ELR (cell line): ENCODE measurements at regions not wholly inside any gene's neighbourhood (a gene's known extent, or its start where the extent isn't known, plus 50 kb on each side); places are given as distances from the start of the nearest gene placed in this dataset.

Source experiments
- DNase-seq: peaks from one replicate; pipeline ENCODE4 v3.0.0-alpha.2; 2015; ENCODE audit warnings: low read depth

DNA sequence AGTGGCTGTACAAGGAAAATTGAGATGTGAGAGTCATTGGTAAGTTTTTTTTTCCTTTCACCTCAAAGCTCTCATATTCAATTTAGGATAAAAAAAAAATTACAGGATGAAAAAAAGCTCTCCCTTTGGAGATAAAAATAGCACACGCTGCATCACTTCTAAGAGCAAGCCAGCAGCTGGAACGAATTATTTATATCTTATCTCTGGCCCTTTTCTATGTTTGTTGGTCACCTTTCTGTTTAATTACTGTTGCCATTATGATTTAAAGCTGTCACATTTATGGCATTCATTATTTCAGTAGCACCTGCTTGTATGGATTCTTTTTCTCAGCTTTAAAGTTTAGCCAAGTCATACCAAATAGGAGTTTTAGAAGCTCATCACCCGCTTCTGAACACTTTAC is 171.6 kb upstream of the PDZRN3 start:
- no peak for DNase-seq

DNA sequence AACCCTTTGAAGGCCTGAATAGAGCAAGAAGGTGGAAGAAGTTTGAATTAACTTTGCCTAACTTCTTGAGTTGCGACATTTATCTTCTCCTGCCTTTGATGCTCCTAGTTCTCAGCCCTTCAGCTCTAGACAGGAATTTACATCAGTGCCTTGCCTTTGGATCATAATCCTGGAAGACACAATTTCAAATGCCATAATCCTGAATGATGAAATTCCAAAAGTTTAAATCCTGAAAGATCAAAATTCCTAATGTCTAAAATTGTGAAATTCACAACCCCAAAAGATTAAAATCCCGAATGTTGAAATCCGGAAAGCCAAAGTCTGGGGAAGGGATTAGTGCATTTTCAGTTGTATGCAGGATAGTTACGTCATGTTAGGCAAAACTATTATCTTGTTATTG is 166.6 kb upstream of the PDZRN3 start:
- DNase-seq, result no peak

- no peak for DNase-seq
Measured at GRCh38 chr3:73789825-73790444, 165.2 kb upstream of the PDZRN3 start.

DNA sequence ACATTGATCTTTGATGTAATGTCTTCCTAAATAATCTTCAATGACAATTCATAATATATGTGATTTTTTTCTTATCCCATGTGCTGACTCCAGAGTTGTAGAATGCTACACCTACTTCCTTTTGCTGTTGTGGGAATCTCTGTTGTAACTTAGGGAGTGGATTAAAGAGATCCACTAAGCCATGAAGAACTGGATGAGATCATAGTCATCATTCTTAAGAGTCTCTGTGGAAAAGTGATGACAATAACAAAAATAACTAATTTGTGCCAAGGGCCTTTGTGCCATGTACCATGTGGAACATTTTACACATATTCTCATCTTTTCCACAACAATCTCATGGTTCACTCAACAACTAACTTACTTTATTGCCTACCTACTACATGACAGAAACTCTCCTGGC is 162.9 kb upstream of the PDZRN3 start:
- DNase-seq, result peak; percentile 18

DNA sequence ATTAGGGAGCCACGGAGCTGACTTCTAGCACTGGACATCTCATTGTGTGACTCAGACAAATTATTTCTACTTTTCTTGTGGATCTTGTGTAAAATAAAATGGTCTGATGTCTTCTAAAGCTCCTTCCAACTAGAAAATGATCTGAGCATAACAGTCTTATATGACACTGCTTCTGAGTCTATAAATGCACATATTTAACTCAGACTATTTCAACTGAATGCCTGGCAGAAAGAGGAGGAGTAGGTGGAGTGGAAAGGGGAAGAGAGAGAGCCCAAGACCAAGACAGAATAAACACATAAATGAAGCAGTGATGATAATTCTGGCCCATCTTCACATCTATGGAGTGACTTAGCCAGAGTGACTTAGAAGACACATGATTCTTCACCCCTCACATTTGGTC is 162.3 kb upstream of the PDZRN3 start:
- DNase-seq, result no peak

- DNase-seq, result peak; percentile 82
Measured at GRCh38 chr3:73786321-73786807, 161.6 kb upstream of the PDZRN3 start.

DNA sequence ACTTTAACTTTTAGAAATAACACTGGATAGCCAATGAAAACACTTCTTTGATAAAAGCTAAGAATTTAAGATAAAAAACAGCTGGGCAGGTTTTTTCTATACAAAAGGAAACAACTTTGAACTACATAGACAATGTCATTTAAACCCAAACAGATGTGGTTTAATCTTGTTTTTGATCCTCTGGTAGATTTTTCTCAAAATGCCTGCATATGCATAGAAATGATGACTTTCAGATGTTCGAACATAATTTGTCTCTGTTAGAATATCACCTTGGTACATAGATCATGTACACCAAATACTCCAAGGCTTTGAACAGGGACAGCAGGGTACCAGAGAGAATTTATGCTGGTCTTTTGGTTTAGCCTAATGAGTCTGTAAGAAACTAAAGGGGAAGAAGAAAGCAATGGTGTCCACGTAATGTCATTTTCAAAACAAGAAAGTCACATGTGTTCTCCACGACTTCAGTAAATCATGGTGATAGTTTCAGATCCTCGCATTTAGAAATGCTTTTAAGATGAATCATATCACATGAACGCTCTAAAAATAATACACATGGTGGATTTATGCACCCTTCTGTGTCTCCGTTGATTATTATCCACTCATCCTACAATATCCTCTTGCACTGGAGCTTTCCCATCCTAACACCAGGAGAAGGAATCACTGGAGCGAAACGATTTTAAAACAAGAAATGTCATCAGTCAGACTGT is 160.1 kb upstream of the PDZRN3 start:
- DNase-seq, result peak; percentile 54

DNA sequence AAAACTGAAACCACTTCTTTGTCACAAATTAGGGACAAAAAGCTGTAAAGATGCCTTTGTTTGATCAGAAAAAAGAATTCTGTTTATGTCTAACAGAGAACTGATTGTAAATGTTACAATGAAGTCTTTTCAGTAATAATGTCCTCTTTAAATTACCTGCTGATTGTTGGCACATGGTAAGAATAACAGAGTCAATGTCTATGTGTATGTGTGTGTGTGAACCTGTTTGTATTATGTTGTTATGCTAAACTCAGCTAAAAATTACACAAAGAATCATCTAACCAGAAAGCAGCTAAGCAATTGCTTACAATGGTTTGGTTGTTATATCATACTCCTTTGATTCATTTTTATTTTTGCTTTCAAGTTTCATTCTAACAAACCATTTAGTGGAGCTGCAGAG is 159.1 kb upstream of the PDZRN3 start:
- DNase-seq, result no peak

DNA sequence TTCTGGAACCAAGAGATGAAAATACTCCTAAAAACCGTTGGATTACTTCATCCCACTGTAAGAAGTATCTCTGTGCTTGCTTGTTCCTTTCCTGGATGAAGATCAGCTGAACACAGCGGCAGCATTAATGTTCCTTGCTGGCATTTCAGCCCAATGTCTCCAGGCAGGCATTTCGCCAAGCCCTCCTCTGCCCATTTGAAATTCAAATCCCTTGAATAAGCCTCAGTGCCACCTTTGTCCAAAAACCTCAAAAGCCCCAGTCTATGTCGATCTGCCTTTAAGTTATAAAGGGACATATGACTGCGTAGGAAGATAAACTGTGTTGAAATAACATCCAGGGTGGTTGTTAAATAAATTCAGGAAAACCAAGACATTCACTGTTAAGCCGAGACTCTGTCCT is 156.8 kb upstream of the PDZRN3 start:
- DNase-seq, result no peak

DNA sequence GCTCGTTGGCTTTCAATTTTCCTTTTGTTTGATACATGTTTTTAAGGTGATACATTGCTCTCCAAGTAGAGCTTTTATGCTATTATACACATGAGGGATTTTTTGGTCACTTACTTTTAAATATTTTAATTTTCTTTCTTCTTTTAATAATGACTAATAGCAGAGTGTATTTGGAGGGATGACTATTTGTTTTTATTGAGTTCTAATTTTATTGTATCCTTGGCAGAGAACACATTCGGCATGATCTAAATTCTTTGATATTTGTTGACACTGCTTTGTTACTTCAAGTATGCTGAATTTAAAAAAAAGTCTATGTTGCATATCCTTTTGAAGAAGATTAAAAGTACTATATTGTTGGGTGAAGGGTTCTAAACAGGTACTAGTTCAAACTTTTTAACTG is 149.9 kb upstream of the PDZRN3 start:
- DNase-seq, result no peak

GRCh38 chr3:73773233-73773632 is 148.5 kb upstream of the PDZRN3 start:
- no peak for DNase-seq

DNA sequence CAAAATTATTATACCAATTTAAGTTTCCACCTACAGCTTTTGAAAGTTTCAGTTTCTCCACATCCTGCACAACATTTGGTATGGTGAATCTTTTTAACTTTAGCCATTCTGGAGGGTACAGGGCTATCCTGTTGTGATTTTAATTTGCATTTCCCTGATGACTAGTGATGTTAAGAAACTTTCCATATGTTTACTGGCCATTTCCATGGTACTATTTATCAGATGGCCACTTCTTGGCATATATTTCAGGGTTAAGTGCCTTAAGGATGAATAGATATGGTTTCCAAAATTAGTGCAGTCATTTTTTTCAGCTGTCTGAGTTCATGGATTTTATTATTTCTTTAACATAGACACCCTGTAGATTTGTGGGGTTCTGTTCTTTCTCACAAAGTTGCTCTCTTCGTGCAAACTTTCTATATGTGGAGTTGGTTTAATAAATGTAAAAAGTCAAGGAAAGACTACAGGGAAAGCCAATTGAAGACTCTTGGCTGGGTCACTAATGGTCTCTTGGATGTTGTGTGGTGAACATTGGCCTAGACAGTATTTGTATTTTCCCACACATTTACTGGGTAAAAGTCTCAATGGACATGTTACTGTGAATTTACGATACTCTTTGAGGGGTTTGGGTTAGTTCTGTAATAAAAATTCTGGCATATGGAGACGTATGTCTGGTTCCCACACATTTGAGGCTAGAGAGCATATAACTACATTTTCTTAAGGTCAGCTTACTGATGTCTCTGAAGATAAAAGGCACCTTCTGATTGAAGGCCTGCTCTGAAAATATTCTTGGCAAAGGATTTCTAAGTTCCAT is 147.5 kb upstream of the PDZRN3 start:
- no peak for DNase-seq

DNA sequence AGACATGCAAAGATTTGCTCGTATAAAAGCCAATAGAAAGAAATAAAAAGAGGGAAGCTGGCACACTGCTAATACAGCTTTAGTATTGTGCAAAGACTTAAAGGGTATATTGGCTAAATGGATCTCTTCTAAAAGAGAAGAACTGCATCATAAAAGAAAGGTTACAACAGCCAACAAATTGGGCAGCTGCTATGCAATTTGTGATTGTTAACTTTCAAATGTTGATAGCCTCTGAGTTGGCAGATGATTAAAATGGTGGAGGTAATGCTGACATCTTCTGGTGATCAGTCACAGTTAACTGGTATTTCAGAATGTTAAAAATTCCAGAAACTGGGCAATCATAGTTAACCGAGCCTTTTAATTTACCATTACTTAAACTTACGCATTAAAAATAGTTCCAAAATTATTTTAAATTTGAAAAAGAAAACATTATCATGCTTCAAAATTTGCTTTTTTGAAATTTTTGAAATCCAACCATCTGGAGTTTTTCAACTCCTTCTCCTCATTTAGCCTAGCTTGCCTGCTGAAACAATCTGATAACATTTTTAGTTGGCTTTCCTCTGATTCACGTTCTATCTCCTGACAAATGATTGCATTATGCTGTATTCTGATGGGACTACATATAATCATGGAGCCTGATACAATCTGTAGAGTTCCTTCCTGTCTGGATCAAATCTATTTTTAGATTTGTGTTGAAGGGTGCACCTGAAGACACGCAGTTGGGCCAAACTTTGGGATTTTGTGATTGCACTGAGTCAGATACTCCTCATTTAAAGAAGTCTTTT is 144.0 kb upstream of the PDZRN3 start:
- DNase-seq, result no peak

DNA sequence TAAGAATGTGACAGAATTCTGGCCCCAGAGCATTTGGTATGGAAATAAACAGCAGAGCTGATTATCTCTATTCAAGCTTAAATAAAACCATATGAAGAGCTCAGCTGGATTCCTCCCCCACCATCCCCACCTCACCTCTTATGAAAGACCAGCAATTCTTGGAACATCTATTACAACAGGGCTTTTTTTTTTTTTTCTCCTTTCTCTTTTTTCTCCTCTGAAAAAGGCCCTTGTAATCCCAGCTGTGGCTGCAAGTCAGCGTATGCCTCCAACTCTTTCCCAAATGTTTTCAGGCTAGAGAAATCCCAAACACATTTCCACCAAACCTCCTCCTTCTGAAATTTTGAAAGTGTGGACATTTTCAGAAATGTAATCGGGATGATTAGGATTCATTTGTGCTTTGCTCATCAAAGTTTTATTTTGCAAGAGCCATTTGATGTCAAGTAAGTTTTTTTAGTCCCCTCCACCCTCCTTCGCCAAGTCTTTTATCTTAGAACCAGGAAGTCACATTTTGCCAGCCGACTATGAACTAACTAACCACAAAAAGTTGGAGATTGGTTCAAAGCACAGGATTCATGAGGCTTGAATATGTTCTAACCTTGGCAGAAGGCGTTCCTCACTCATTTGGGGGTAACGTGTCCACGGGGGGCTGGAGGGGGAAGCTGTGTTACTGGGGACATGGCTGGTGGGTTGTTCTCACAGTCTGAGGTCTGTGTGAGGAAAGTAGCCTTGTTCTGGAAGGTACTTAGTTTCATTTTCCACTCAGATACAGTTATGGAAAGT is 142.0 kb upstream of the PDZRN3 start:
- DNase-seq, result no peak

DNA sequence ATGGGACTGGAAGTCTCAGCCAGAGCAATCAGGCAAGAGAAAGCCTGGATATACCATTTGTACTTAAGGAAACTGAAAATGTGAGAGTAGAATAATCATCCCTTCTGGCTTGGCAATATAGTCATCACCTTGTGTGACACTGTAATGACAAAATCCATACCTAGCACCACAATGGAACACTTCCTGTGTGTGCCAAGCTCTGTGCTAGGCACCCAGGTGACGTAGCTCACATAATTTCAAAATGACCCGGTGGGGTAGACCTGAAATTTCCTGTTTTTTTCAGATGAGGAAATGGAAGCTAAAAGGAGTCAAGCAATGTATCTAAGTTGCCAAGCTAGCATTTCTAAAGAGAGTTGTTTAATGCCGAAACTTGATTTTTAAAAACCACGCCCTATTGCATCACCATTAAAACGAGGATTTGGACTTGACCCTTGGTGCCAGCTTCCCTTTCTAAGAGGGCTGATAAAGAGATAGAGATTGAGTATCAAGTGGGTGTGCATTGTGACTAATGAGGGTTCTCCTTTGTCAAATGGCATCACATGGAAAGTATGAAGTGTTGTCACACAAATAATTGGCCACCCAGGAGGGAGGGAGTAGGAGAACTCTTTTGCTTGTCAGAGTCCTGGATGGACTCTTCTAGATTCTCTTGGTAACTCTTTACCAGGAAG is 141.3 kb upstream of the PDZRN3 start:
- no peak for DNase-seq

GRCh38 chr3:73762855-73763254 is 138.1 kb upstream of the PDZRN3 start:
- no peak for DNase-seq

- no peak for DNase-seq
Measured at GRCh38 chr3:73759297-73759711, 134.6 kb upstream of the PDZRN3 start.

- DNase-seq, result no peak
Measured at GRCh38 chr3:73757536-73757935, 132.8 kb upstream of the PDZRN3 start.

GRCh38 chr3:73753985-73754384 is 129.2 kb upstream of the PDZRN3 start:
- DNase-seq, result no peak

GRCh38 chr3:73752338-73752737 is 127.6 kb upstream of the PDZRN3 start:
- DNase-seq, result no peak

- no peak for DNase-seq
Measured at GRCh38 chr3:73746623-73747022, 121.9 kb upstream of the PDZRN3 start.
